OCI-LY3 (cell line): ENCODE measurements at regions not wholly inside any gene's neighbourhood (a gene's known extent, or its start where the extent isn't known, plus 50 kb on each side); places are given as distances from the start of the nearest gene placed in this dataset.

Experiments
- H2AFZ ChIP-seq: fragments of 200-600, 300-600 bp; shearing (Covaris generic); 2 replicates; pipeline ENCODE4 v1.6.0; 2014; ENCODE audit warnings: antibody characterized with exemption, low read depth, low read length
- H3K27ac ChIP-seq: fragments of 200-600, 300-600 bp; sonication (generic); 2 replicates; pipeline ENCODE4 v1.5.1; 2014; ENCODE audit warnings: mild to moderate bottlenecking, low read length, moderate library complexity, mixed read lengths
- H3K27me3 ChIP-seq: fragments of 200-600, 300-600 bp; sonication (generic); 2 replicates; pipeline ENCODE4 v1.6.1; 2014; ENCODE audit warnings: low read depth, low read length, mixed read lengths
- H3K36me3 ChIP-seq: fragments of 200-600, 300-600 bp; sonication (generic); replicated peaks from 2 replicates; pipeline ENCODE3; 2014; ENCODE audit warnings: low read depth, low read length, mixed read lengths
- H3K4me1 ChIP-seq: fragments of 300-600, 200-600 bp; sonication (generic); 2 replicates; pipeline ENCODE4 v1.6.1; 2014; ENCODE audit warnings: low read length, mixed read lengths
- H3K4me2 ChIP-seq: fragments of 200-600, 300-600 bp; sonication (generic); 2 replicates; pipeline ENCODE4 v1.6.1; 2014; ENCODE audit warnings: low read length, mixed read lengths
- H3K4me3 ChIP-seq: fragments of 300-600, 200-600 bp; sonication (generic); 2 replicates; pipeline ENCODE4 v1.5.1; 2014; ENCODE audit warnings: antibody characterized with exemption, mild to moderate bottlenecking, low read length, moderate library complexity
- H3K79me2 ChIP-seq: fragments of 300-600, 200-600 bp; shearing (Covaris generic); 2 replicates; pipeline ENCODE4 v1.6.1; 2014; ENCODE audit warnings: mild to moderate bottlenecking, low read length, mixed read lengths
- H3K9ac ChIP-seq: fragments of 300-600, 200-600 bp; shearing (Covaris generic); 2 replicates; pipeline ENCODE4 v1.6.0; 2014; ENCODE audit warnings: mild to moderate bottlenecking, low read length, moderate library complexity
- H3K9me3 ChIP-seq: fragments of 200-600, 300-600 bp; shearing (Covaris generic); 2 replicates; pipeline ENCODE4 v1.6.1; 2014; ENCODE audit warnings: low read length, mixed read lengths; ENCODE audit not compliant: insufficient read depth
- H4K20me1 ChIP-seq: fragments of 200-600, 300-600 bp; sonication (generic); 2 replicates; pipeline ENCODE4 v1.6.1; 2016; ENCODE audit warnings: low read length, mixed read lengths; ENCODE audit not compliant: insufficient read depth
- CTCF ChIP-seq: fragments of 200-600, 300-600 bp; sonication (generic); IDR thresholded peaks from 2 replicates; pipeline ENCODE4 v1.5.1; 2014; ENCODE audit warnings: antibody characterized with exemption, low read length, low read depth
- EZH2phosphoT487 ChIP-seq: fragments of 200-600 bp; shearing (Covaris generic); IDR thresholded peaks from 2 replicates; pipeline ENCODE4 v1.6.1; 2018; ENCODE audit warnings: antibody characterized with exemption, mixed run types, low read depth

GRCh38 chr6:56851541-56852259 lies 103.2 kb upstream of the BEND6 start:
- Histone ChIP-seq H3K27me3 (no peaks in the 10 kb centered on the region), H3K9ac (peak overlapping the region; percentile 48), H4K20me1 (no peaks in the 10 kb centered on the region), H3K36me3 (no peaks in the 10 kb centered on the region), H3K4me3 (peak overlapping the region; percentile 70), H2AFZ (peak overlapping the region; percentile 91), H3K4me2 (peak overlapping the region; percentile 82), H3K27ac (no peak overlapping the region), H3K79me2 (no peaks in the 10 kb centered on the region), H3K9me3 (no peaks in the 10 kb centered on the region), H3K4me1 (peaks cover 28% of the 10 kb centered on the region)
- TF ChIP-seq CTCF (peak; percentile 93), EZH2phosphoT487 (no peak)

GRCh38 chr6:56851074-56851473 lies 103.8 kb upstream of the BEND6 start:
- H2AFZ ChIP-seq, result no peak overlapping the region; the same call in 1 of the 2 replicates
- no peaks in the 10 kb centered on the region for H3K27me3 ChIP-seq
- H3K4me3 ChIP-seq, result peak overlapping the region; percentile 70
- TF ChIP-seq EZH2phosphoT487, result no peak
- no peak for TF ChIP-seq CTCF
- peaks cover 28% of the 10 kb centered on the region for H3K4me1 ChIP-seq
- no peak overlapping the region for H3K27ac ChIP-seq
- no peaks in the 10 kb centered on the region for H3K36me3 ChIP-seq
- no peaks in the 10 kb centered on the region for H4K20me1 ChIP-seq
- H3K9me3 ChIP-seq, result no peaks in the 10 kb centered on the region
- H3K4me2 ChIP-seq, result peak overlapping the region; percentile 82
- H3K79me2 ChIP-seq, result no peaks in the 10 kb centered on the region
- no peak overlapping the region for H3K9ac ChIP-seq

- H2AFZ ChIP-seq, result no peak overlapping the region; the same call in 1 of the 2 replicates
- H3K27me3 ChIP-seq, result no peaks in the 10 kb centered on the region
- H3K9me3 ChIP-seq, result no peaks in the 10 kb centered on the region
- no peak overlapping the region for H3K27ac ChIP-seq
- TF ChIP-seq CTCF (no peak), EZH2phosphoT487 (no peak)
- no peaks in the 10 kb centered on the region for H4K20me1 ChIP-seq
- H3K79me2 ChIP-seq, result no peaks in the 10 kb centered on the region
- H3K4me1 ChIP-seq, result peaks cover 28% of the 10 kb centered on the region
- H3K4me2 ChIP-seq, result peak overlapping the region; percentile 82
- H3K36me3 ChIP-seq, result no peaks in the 10 kb centered on the region
- H3K4me3 ChIP-seq, result peak overlapping the region; percentile 70; the same call in 1 of the 2 replicates
- no peak overlapping the region for H3K9ac ChIP-seq
These were observed 104.3 kb upstream of the BEND6 start for GRCh38 chr6:56850626-56851025.

- Histone ChIP-seq H3K9me3 (no peaks in the 10 kb centered on the region), H3K27ac (no peak overlapping the region), H3K4me1 (peaks cover 28% of the 10 kb centered on the region), H3K4me2 (no peak overlapping the region), H3K4me3 (no peak overlapping the region), H3K36me3 (no peaks in the 10 kb centered on the region), H3K9ac (no peak overlapping the region), H2AFZ (no peak overlapping the region), H3K27me3 (no peaks in the 10 kb centered on the region), H3K79me2 (no peaks in the 10 kb centered on the region), H4K20me1 (no peaks in the 10 kb centered on the region)
- TF ChIP-seq CTCF (no peak), EZH2phosphoT487 (no peak)
These were observed 105.0 kb upstream of the BEND6 start for GRCh38 chr6:56849896-56850295.
